NCI-H1417 treated with DMSO at 0.1 percent for 48 hours (cell line): ENCODE measurements at regions not wholly inside any gene's neighbourhood (a gene's known extent, or its start where the extent isn't known, plus 50 kb on each side); places are given as distances from the start of the nearest gene placed in this dataset.
A peak's percentile ranks its signal among the peaks of the same experiment; 100 is the strongest.
"Not testable (repeated sequence)": the region's sequence is repeated elsewhere in the genome, so short reads cannot be mapped to it uniquely, and the experiment has no call there.

Experiments used
- DNase-seq: peaks from one replicate; lab custom pipeline; 2025; lab: John Stamatoyannopoulos, UW

DNA sequence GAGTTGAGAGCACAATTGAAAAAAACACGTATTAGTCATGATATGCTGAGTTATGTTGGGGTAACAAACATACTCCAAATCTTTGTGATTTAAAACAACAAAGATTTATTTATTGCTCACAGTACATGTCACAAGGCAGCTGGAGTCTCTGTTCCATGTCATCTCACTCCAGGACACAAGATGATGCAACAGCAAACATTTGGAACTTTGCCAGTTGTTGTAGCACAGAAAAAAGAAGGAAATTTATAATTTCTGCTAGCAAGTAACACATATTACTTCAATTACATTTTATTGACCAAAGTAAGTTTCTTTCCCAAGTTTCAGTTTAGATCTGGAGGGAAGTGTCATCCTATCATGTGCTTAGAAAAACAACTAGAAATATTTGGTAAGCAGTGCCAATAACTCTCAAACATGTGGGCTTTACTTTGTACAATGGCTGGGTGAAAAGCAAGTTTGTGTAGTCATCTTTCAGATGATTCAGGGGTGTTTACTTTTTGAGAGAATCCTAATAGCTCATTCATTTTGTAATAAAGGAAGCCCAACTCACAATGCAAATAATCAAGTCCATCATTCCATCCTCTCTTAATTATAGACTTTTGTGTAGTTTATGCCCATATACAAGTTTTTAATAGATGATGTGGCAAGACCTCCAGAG lies 452.3 kb downstream of the ZIC3 start:
- no peak for DNase-seq

DNA sequence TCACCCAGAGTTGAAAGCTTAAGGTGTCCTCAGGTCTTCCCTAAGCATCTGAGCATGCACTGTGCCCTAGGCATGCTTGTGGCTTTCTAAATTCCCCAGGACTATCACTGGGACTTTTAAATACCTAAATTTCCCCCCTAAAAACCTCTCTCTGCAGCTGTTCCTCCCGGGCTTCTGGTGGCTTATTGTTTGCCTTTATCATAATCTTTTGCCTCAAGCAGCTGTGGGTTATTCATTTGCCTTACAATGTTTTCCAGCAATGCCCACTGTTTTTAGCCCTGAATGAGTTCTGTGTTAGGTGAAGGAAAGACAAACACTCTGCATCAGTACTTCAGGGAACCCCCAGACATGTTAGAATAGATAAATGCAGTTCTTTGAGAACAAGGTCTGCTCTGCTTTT lies 455.0 kb downstream of the ZIC3 start:
- DNase-seq = no peak

- peak; percentile 38 for DNase-seq
These were observed 460.3 kb downstream of the ZIC3 start for GRCh38 chrX:138026211-138026610.

GRCh38 chrX:138031715-138032114 lies 465.8 kb downstream of the ZIC3 start:
- no peak for DNase-seq

DNA sequence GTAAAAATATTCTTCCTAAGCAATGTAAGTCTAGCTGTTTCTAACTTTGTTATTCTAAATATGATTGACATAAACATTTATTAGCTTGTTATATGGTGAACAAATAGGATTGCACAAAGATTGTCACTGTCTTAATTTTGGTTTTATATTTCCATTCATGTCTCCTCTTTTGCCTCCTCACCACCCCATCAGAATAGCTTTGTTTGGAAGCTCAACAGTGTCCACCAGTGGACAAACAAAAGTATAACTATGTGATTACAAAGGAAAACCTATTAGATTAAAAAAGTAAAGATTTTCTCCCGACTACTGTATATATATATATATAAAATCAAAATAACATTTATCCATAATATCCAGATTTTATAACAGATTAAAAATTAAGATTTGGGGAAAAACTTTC lies 468.2 kb downstream of the ZIC3 start:
- peak; percentile 13 for DNase-seq

- no peak for DNase-seq
These were observed 471.6 kb downstream of the ZIC3 start for GRCh38 chrX:138037548-138037947.

GRCh38 chrX:138057883-138058282 lies 492.0 kb downstream of the ZIC3 start:
- DNase-seq = no peak

GRCh38 chrX:138058931-138059330 lies 493.0 kb downstream of the ZIC3 start:
- no peak for DNase-seq

DNA sequence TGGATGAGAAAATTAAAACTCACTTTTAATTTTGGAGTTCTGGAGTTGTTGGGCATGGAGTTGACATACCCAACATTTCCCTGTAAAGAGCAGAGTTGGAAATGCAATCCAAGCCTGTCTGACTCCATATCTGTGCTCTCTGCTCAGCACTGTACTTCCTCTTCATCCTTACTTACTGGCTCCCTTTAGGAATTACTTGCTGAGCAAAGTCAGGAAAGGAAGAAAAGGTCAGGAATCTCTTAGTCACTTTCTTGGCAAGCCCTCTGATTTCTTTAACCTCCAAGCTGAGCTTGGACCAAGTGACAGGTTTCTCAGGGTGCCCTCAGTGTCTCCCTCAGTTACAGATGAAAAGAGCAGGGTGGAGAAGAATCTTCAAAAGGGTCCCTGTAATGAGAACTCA lies 501.5 kb downstream of the ZIC3 start:
- DNase-seq = no peak

GRCh38 chrX:138073626-138074025 lies 507.7 kb downstream of the ZIC3 start:
- DNase-seq = no peak

DNA sequence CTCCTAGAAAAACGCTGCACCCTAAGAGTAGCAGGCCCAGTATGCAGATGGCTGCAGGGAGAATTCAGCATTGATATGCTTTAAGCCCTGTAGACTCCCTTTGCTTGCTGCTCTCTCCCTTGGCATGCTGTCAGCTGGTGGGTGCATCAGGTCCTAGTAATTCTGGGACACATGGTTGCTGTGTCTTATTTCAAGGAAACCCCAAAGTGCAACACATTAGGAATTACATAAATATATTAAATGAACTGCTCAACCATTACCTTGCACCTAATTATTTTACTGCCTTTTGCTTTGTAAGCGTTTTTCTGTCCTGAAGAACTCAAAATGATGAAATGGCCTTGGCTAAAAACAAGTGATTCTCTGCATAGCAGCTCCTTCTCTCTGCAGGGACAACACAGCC lies 516.3 kb downstream of the ZIC3 start:
- no peak for DNase-seq

GRCh38 chrX:138082896-138083295 lies 517.0 kb downstream of the ZIC3 start:
- DNase-seq = no peak

DNA sequence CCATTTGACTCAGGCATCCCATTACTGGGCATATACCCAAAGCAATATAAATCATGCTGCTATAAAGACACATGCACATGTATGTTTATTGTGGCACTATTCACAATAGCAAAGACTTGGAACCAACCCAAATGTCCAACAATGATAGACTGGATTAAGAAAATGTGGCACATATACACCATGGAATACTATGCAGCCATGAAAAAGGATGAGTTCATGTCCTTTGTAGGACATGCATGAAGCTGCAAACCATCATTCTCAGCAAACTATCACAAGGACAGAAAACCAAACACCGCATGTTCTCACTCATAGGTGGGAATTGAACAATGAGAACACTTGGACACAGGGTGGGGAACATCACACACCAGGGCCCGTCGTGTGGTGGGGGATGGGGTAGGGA lies 545.0 kb downstream of the ZIC3 start:
- not testable (repeated sequence) for DNase-seq

DNA sequence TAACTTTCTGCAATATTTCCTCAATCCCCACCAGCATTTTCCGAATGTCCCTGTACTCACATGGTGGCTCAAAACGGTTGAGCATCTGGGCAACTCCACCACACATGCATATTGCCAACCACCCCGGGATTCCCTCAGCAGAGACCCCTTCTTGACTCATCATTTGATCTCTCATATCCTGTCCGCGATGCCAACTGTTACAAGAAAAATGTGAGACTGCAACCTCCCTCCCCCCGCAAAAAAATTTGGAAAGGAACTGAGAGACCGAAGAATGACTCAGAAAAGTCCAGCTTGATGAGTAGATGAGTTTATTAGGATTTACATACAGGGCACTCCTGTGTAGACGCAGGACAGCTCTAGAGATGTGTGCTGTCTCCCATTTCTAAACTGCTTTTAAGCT lies 561.4 kb downstream of the ZIC3 start:
- no peak for DNase-seq

GRCh38 chrX:138128027-138128671 lies 562.2 kb downstream of the ZIC3 start:
- no peak for DNase-seq

- no peak for DNase-seq
These were observed 560.8 kb downstream of the FGF13 start for GRCh38 chrX:138150709-138151108.

DNA sequence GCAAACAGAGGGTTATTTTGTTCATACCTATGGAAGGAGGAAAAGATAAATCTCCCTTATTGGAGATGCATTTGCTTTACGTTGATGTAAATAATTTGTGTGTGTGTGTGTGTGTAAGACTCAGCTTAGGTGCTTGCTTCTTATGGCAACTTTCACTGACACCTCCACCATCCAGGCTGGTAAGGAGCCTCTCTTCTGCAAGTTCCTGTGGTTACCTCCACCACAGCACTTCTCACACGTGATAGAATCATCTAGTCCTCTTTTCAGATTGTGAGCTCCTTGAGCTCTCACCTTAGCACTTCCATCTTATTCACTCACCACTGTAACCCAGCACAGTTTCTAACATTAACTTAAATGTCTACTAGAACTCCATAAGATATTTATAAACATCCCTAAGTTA lies 553.7 kb downstream of the FGF13 start:
- DNase-seq = no peak

DNA sequence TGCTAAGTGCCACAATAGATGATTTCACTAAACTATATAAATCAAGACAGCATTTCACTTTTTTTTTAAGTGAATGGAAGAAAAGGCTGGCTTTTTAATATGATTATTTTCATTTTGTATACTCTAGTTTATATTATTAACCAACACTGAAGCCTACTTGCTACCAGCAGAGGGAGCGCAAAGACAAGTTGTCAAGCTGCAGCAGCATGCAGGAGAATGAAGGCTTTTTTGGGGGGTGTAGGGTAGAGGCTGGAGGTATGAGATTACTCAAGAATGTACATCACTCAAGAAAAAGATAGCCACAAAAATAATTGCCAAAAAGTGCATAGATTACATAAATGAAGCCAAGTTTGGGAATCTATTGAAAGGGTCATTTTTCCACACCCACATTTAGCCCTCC lies 519.5 kb downstream of the FGF13 start:
- no peak for DNase-seq

DNA sequence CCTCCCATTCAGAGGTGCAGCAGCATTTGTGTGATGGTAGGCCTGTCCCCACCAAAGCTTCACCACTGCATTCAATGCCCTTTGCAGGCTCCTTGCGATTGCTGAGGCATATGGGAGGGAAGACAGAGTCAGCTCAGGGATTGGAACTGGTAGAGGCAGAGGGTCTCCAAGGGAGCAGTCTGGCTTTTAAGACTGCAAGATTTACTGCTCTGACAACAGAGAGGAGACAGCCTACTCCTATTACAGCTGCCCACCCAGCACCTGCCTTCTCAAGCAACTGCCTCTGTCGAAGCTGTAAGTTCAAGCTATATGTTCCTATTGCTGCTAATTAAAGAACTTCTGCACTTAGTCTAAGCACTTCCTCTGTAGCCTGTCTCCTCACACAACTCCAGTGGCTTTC lies 481.8 kb downstream of the FGF13 start:
- DNase-seq = no peak

GRCh38 chrX:138240266-138240665 lies 471.3 kb downstream of the FGF13 start:
- no peak for DNase-seq

GRCh38 chrX:138254001-138254400 lies 457.5 kb downstream of the FGF13 start:
- no peak for DNase-seq

DNA sequence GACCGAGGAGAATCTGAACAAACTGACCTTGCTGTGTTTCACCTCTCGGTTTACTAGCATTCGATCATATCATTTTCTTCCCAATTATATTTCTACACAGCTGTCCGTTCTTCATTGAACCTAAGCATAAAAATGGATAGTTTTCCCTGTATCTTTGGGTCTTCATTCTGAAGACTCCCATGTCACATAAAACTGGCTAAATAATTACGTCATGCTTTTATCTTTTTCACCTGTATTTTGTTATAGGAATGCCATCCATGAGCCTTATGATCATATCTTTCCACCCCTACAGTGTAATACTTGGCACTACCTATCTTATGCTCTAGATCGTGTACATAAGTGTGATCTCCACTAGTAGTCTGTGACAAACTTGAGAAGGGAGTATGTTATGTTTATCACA lies 456.1 kb downstream of the FGF13 start:
- DNase-seq = no peak

DNA sequence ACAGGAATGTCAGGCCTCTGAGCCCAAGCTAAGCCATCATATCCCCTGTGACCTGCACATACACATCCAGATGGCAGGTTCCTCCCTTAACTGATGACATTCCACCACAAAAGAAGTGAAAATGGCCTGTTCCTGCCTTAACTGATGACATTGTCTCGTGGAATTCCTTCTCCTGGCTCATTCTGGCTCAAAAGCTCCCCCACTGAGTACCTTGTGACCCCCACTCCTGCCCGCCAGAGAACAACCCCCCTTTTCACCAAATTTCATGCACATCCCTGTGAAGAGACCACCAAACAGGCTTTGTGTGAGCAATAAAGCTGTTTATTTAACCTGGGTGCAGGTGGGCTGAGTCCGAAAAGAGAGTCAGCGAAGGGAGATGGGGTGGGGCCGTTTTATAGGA lies 447.4 kb downstream of the FGF13 start:
- not testable (repeated sequence) for DNase-seq

DNA sequence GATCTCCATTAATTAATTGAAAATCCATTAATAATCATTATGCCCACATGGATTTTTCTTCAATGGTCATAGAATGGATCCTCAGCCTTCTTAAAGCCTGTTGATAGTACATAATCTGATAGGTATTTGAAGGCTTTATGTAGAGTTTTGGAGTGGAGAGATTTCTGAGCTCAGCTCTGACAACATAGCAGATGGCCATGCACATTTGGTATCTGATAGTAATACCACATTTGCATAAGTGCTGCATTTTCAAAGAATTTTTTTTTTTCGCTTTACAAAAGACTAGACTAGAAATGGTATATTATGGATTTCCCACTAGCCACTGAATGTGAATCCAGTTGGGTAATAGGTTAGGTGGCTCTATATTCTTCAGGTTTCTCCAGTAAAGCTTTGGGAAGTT lies 440.6 kb downstream of the FGF13 start:
- DNase-seq = no peak
